Vagina (tissue), 2 donors: ENCODE measurements at regions not wholly inside any gene's neighbourhood (a gene's known extent, or its start where the extent isn't known, plus 50 kb on each side); places are given as distances from the start of the nearest gene placed in this dataset.

Experiments
- POLR2A ChIP-seq, 2 donors: fragments of 450-650 bp; IDR thresholded peaks; one replicate each; pipeline ENCODE4 v1.6.1; 2017; ENCODE audit warnings: antibody characterized with exemption in 2 of 2, mild to moderate bottlenecking in 2 of 2, moderate library complexity in 2 of 2
- TF ChIP-seq, protein P1 (sequence below), 3 experiments: fragments of 450-650 bp in 2 of 3; fragments of 200-600 bp in 1 of 3; sonication (generic) in 1 of 3; IDR thresholded peaks; one replicate each; pipeline ENCODE4 v1.5.1; 2017 to 2019; ENCODE audit warnings: antibody characterized with exemption in 3 of 3, mild to moderate bottlenecking in 2 of 3, moderate library complexity in 2 of 3

DNA sequence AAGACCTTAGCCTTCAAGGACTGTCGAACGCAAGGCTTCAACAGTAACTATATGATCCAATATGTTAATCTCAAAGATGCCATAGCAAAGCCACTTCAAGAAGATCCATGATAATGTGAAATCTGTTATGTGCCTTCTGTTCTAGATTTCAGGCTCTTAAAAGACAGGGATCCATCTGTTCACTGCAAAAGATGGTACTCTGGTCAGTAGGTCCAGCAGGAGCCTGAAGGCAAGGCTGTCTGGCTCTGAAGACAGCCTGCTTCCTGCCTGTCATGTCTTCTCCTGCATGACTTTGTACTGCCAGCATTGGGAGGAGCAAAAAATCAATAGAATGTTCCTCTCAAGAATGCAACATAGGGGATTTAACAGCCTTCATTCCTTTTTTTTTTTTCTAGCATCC lies 270.8 kb upstream of the PARD3B start:
- no peak for TF ChIP-seq POLR2A (IDR thresholded peaks at IDR 0.05)
- TF ChIP-seq, protein P1, sequence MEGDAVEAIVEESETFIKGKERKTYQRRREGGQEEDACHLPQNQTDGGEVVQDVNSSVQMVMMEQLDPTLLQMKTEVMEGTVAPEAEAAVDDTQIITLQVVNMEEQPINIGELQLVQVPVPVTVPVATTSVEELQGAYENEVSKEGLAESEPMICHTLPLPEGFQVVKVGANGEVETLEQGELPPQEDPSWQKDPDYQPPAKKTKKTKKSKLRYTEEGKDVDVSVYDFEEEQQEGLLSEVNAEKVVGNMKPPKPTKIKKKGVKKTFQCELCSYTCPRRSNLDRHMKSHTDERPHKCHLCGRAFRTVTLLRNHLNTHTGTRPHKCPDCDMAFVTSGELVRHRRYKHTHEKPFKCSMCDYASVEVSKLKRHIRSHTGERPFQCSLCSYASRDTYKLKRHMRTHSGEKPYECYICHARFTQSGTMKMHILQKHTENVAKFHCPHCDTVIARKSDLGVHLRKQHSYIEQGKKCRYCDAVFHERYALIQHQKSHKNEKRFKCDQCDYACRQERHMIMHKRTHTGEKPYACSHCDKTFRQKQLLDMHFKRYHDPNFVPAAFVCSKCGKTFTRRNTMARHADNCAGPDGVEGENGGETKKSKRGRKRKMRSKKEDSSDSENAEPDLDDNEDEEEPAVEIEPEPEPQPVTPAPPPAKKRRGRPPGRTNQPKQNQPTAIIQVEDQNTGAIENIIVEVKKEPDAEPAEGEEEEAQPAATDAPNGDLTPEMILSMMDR (IDR thresholded peaks at IDR 0.05): no peak
